Lung (tissue), 11 donors: ENCODE measurements at regions not wholly inside any gene's neighbourhood (a gene's known extent, or its start where the extent isn't known, plus 50 kb on each side); places are given as distances from the start of the nearest gene placed in this dataset.

Experiments
- ATAC-seq: fragments of 200-7000 bp; cut with Tn5 transposase; one replicate; pipeline ENCODE4 v1.9.1; 2020; ENCODE audit warnings: moderate number of reproducible peaks; ENCODE audit not compliant: insufficient read depth, low FRiP score
- DNase-seq, 3 donors: peaks; one replicate each; pipeline ENCODE4 v3.0.0-alpha.2; 2013 to 2017
- H3K27ac ChIP-seq, 2 donors: one replicate each; pipeline ENCODE4 v1.5.1; 2013; ENCODE audit warnings: mild to moderate bottlenecking in 2 of 2, moderate library complexity in 2 of 2, control low read depth in 1 of 2, inconsistent platforms in 1 of 2, low read depth in 1 of 2, low read length in 1 of 2
- H3K27me3 ChIP-seq, 3 donors: one replicate each; pipeline ENCODE4 v1.5.1; 2013; ENCODE audit warnings: low read length in 2 of 3; ENCODE audit not compliant: control insufficient read depth in 3 of 3, insufficient read depth in 3 of 3
- H3K36me3 ChIP-seq, 4 donors: one replicate each; pipeline ENCODE4 v1.5.1; 2013; ENCODE audit warnings: low read length in 4 of 4, mild to moderate bottlenecking in 1 of 4, moderate library complexity in 1 of 4; ENCODE audit not compliant: control insufficient read depth in 4 of 4, insufficient read depth in 4 of 4
- H3K4me1 ChIP-seq, 5 donors: one replicate each; pipeline ENCODE4 v1.5.1; 2013; ENCODE audit warnings: low read length in 5 of 5, mild to moderate bottlenecking in 2 of 5, moderate library complexity in 1 of 5; ENCODE audit not compliant: control insufficient read depth in 5 of 5, insufficient read depth in 5 of 5
- H3K4me3 ChIP-seq: one replicate; pipeline ENCODE4 v1.5.1; 2013; ENCODE audit warnings: mild to moderate bottlenecking, control low read depth, moderate library complexity
- H3K9ac ChIP-seq, 2 donors: one replicate each; pipeline ENCODE4 v1.5.1; 2013; ENCODE audit warnings: low read length in 2 of 2, control low read depth in 1 of 2; ENCODE audit not compliant: insufficient read depth in 1 of 2
- H3K9me3 ChIP-seq, 4 donors: one replicate each; pipeline ENCODE4 v1.5.1; 2013; ENCODE audit warnings: low read length in 3 of 4, mild to moderate bottlenecking in 1 of 4, moderate library complexity in 1 of 4; ENCODE audit not compliant: control insufficient read depth in 4 of 4, insufficient read depth in 3 of 4
- CTCF ChIP-seq: IDR thresholded peaks from 2 replicates; pipeline ENCODE4 v1.5.1; 2012; ENCODE audit warnings: mild to moderate bottlenecking; ENCODE audit errors: control extremely low read depth, extremely low read depth
- WGBS, 2 donors: extraction: QIAGEN DNeasy Blood & Tissue Kit; methylation state at CpG; one replicate each; pipeline ENCODE4 v1.1.7; 2013; 5-methylcytosine and 5-hydroxymethylcytosine counted together
- donor health status: control.
- donor health status: control.
- donor health status: Bipolar disorder and iron deficiency.
- donor health status: healthy.
- donor health status: DM: yes; HTN: yes; CAD: no.

- no peak for TF ChIP-seq CTCF
- DNase-seq = no peak
- Histone ChIP-seq H3K27ac (no peak overlapping the region), H3K4me1 (no peaks in the 10 kb centered on the region), H3K9ac (no peak overlapping the region), H3K36me3 (no peaks in the 10 kb centered on the region), H3K27me3 (no peaks in the 10 kb centered on the region), H3K9me3 (no peaks in the 10 kb centered on the region), H3K4me3 (no peak overlapping the region)
- WGBS, 2 donors = 96 to 97% methylated on average over 3 of the region's 3 CpGs
- no peak for ATAC-seq
These were observed 156.8 kb downstream of the CYP26B1 start for GRCh38 chr2:71990826-71991225.

GRCh38 chr2:71990122-71990521 lies 157.5 kb downstream of the CYP26B1 start:
- 92 to 95% methylated on average over 6 of the region's 6 CpGs for WGBS, 2 donors
- Histone ChIP-seq H3K9ac (no peak overlapping the region), H3K27me3 (no peaks in the 10 kb centered on the region), H3K27ac (no peak overlapping the region), H3K9me3 (no peaks in the 10 kb centered on the region), H3K4me3 (no peak overlapping the region), H3K36me3 (no peaks in the 10 kb centered on the region), H3K4me1 (no peaks in the 10 kb centered on the region)
- ATAC-seq (no peak), DNase-seq (no peak)
- TF ChIP-seq CTCF = no peak

GRCh38 chr2:71989671-71990070 lies 158.0 kb downstream of the CYP26B1 start:
- Histone ChIP-seq H3K4me1 (no peaks in the 10 kb centered on the region), H3K27ac (no peak overlapping the region), H3K9me3 (no peaks in the 10 kb centered on the region), H3K9ac (no peak overlapping the region), H3K36me3 (no peaks in the 10 kb centered on the region), H3K27me3 (no peaks in the 10 kb centered on the region), H3K4me3 (no peak overlapping the region)
- no peak for TF ChIP-seq CTCF
- 93% methylated on average over 5 of the region's 5 CpGs for WGBS, 2 donors
- ATAC-seq (no peak), DNase-seq (no peak)

GRCh38 chr2:71988170-71988569 lies 159.5 kb downstream of the CYP26B1 start:
- Histone ChIP-seq H3K9ac (no peak overlapping the region), H3K4me3 (no peak overlapping the region), H3K4me1 (no peaks in the 10 kb centered on the region), H3K9me3 (no peaks in the 10 kb centered on the region), H3K27me3 (no peaks in the 10 kb centered on the region), H3K27ac (no peak overlapping the region), H3K36me3 (no peaks in the 10 kb centered on the region)
- no peak for DNase-seq
- ATAC-seq = no peak
- TF ChIP-seq CTCF = no peak
- WGBS, 2 donors = 78 to 87% methylated on average over 2 of the region's 2 CpGs
